Fibroblast of skin of left biceps (primary cell): ENCODE measurements at regions not wholly inside any gene's neighbourhood (a gene's known extent, or its start where the extent isn't known, plus 50 kb on each side); places are given as distances from the start of the nearest gene placed in this dataset.
A peak's percentile ranks its signal among the peaks of the same experiment; 100 is the strongest.

Source experiments
- DNase-seq, 2 experiments: peaks; one replicate each; pipeline ENCODE4 v3.0.0-alpha.2; 2013; ENCODE audit warnings: low read depth in 2 of 2

- peak; percentile 71 to 78 for DNase-seq
Measured at GRCh38 chr21:25330266-25330665, 277.0 kb downstream of the MRPL39 start.

DNA sequence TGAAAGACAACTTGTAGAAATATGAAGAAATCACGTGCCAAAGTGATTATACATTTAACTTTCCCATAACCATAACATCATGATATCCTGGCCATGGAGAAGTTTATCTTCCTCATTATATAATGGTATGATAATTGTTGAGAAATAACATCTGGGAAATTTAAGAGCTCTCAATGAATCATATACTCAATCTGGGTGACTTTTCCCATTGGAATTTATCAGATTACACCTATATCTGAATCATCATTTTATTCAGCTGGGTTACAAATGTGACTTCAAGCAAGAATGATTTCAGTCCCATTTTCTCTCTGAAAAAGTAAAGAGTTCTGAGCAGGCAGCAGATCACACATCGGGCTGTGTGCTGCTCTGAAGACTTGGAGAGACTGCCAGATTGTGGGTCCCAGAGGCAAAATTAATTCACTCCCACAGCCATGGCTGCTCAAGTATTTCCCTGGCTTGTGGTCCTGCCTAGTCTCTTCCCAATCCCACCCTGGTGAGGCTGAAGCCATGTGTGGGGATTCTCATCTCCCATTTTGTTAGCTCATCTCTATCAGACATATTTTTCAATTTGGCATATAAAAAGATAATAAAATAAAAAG lies 278.0 kb downstream of the MRPL39 start:
- peak; percentile 95 to 98 for DNase-seq

DNA sequence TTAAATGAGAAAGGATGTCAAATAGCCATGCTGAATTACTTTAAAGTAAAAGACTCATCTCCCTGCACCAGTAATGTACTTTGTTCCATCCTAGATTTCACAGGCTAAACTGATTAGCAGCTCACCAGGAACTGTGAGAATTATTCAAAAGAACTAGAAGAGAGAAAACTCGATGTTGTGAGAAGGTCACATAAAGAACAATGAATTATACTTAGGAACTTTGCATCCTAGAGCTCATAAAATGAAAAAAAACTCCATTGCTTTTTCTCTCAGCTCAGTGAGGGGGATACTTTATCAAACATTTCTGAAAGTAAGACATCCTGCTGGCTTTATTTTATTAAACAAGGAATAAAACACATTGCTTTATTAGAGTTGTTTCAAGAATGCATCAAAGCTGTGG lies 278.5 kb downstream of the MRPL39 start:
- no peak for DNase-seq

DNA sequence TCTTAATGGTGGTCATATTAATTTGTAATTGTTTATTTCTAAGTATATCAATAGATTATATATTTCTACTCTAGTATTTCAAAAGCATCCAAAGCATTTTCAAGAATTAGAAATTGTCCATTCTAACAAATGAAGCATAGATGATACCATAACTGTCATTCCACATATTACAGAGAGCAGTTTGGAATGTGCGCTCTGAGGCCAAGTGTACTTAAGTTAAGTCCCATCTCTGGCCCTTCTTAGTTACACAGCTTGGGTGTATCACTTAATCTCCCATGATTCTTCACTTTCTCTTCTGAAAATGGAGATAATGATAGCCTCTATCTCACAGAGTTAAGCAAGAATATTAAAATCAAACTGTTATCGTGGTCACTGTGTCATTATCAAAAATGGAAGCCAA lies 281.1 kb downstream of the MRPL39 start:
- DNase-seq, result peak in 1 of 2 experiments; percentile 30

GRCh38 chr21:25324666-25325065 lies 282.6 kb downstream of the MRPL39 start:
- no peak for DNase-seq

DNA sequence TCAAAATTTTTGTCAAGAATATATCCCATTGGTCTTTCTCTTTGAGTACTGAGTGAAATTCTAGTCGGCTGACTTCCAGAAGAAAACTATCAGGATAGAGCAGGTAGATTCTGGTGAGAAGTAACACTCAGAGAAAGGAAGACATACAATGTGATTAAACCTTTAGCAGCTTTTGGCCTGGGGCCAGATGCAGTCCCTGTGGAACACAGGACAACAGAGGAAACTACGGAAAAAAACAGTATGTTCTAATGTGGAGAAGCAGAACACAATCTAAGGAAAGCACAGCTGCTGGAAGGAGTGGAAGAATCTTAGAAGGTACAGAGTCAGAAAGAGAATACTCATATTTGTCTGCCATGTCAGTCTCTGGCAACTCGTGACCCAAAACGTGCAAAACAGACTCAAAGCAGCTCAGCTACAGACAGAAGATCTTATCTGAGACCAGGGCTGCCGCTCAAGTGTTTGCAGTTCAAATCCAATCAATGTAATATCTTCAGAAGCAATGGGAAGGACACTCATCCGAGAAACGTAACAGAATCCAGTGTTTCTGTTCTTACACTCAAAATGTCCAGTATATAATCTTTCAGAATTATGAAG lies 283.8 kb downstream of the MRPL39 start:
- DNase-seq, result no peak

GRCh38 chr21:25314247-25314646 lies 293.0 kb downstream of the MRPL39 start:
- no peak for DNase-seq

DNA sequence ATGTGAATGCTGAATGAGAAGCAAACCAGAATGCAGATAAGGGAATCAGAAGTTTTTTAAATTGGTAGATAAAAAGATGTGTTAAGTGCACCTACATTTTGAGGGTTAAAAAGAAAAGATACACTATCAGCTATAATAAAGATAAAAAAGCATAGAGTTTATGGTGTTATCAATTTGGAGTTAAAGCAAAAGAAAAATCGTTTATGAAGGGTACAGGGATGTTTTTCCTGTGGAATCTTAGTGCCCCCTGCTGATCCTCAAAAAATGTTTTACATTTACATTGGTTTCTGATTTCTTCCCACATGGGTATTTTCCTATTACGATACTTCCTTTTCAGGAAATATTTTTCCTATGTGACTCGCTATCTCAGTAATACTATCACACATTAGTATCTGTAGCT lies 293.5 kb downstream of the MRPL39 start:
- DNase-seq, result peak; percentile 40 to 53

DNA sequence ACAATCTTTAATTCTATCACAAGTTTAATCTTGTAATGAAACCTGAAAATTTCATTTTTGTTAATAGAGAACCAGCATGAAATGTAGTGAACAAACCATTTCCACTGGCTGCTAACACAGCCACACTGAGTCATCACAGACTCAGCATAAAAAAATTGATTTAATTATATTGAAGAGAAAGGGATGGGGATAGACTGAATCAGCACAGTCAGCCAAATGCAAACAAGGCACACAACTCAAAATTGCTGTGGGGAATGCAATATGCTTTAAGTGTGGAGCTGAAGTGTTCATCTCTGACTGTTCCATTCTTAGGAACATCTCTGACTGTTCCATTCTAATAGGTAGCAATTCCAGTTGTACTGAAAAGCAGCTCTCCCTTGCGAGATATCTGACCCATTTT lies 299.8 kb downstream of the MRPL39 start:
- peak; percentile 45 to 53 for DNase-seq

- no peak for DNase-seq
Measured at GRCh38 chr21:25304611-25305010, 302.7 kb downstream of the MRPL39 start.

GRCh38 chr21:25300632-25301031 lies 306.6 kb downstream of the MRPL39 start:
- no peak for DNase-seq

GRCh38 chr21:25298512-25299491 lies 308.5 kb downstream of the MRPL39 start:
- no peak for DNase-seq

GRCh38 chr21:25297117-25297516 lies 310.2 kb downstream of the MRPL39 start:
- no peak for DNase-seq

DNA sequence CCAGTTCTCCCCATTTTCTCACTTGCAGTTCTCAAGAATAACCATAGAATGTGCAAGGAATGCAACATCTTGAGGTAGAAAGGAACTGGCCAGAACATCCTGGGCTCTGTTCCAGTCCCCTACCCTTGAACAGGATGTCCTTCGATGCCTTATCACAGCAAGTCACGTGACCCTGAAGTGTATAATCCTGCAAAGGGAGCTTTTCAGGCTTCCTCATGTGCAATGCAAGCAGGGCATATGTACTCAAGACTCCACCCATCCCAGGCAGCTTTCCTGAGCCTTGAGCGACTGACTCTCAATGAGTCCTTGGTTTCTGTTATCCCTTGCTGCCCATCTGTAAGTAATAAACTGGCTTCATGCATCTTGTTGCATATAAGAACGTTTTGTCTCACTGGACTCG lies 311.0 kb downstream of the MRPL39 start:
- DNase-seq, result no peak

DNA sequence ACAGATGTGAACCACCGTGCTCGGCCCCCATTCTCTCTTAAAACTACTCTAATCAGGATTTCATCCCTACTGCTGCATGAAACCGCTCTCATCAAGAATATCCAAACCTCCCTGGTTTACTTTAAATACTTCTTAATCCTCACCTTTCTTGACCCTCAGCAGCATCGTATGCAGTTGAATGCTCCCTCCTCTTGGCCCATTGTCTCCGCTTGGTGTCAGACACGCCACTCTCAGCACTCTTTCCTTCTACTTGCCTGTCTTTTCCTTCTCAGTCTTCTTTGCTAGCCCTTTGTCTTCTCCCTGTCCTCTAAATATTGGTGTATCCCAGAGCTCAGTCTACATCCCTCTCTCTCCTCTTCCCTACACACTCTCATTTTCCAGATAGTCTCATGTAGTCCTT lies 314.9 kb downstream of the MRPL39 start:
- DNase-seq, result no peak

DNA sequence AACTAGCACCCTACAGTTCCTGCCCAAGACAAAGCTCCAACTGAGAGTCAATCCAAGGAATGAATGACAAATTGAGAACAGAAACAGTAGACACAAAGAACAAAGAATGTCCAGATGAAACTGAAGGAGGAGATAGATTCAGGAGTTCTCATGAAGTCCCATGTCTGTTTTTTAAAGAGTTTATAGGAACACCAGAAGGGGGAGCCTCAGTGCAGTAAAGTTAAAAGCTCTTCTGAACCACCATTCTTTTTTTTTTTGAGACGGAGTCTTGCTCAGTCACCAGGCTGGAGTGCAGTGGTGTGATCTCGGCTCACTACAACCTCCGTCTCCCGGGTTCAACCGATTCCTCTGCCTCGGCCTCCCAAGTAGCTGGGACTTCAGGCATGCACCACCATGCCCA lies 323.6 kb downstream of the MRPL39 start:
- peak in 1 of 2 experiments; percentile 9 for DNase-seq

- DNase-seq, result no peak
Measured at GRCh38 chr21:25281134-25281533, 326.1 kb downstream of the MRPL39 start.

GRCh38 chr21:25280061-25280460 lies 327.2 kb downstream of the MRPL39 start:
- DNase-seq, result no peak

DNA sequence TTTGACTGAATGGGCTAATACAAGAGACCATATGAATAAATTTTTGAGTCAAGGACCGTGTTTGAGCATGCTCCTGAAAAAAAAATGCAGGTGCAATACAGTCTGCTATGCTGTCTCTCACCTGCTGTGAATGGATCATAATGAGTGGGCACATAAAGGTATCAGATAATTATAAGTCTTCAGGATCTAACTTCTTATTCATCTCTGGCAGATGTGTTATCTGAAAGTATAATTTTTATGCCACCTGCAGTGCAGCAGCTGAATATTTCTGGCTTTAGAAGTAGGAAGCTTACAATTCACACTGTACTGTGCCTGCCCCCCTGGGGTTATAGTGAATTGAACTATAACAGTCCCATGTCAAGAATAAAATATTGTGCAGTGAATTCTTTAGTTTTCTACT lies 333.3 kb downstream of the MRPL39 start:
- DNase-seq, result no peak

DNA sequence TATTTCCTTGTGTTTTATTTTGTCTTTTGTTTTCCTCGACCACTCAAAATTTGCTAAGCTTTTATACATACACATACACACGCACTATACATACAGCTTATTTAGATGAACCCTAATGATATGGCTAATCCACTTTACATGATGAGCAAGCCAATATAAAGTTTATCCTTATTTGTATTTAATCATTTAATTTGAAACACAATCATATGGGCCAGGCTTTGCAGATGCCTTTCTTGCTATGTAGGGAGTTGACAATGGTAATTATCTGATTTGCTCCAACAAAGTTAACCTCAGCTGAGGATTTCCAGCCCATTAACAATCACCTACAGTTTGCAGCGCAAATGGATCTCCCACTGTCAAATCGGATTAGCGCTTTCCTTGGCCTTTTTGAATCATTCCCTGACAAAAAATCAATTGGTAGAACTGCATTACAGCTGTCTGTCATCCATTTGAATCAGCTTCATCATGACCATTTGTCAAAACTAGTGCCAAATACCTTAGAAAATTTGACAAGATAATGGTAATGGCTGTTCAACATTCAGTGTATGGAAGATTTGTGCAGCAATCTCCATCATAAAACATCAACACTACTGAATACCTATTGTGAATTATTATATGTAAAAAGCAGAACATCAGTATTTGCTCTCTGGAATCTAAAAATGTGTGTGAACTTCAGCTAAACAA lies 352.6 kb downstream of the MRPL39 start:
- DNase-seq, result no peak

DNA sequence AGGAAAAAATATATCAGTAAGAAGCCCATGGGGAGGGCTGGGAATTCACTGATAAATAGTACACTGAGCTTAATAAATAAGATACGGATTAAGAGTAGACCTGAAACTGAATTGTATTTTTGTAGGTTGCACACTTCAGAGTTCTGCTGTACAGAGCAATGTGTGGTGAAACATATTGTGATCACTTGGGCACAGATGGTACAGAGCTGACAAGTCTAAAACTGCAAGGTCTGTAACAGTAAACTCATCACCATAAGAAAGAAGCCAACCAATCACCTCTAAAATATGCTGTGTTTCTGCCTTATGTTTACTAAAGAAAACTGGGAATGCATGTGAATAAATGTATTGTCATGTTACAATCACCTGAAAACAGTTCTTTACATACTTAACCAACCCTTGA lies 360.7 kb downstream of the MRPL39 start:
- no peak for DNase-seq

GRCh38 chr21:25244735-25245134 lies 362.5 kb downstream of the MRPL39 start:
- DNase-seq, result no peak
